Upper lobe of right lung (tissue), 1 donor: ENCODE measurements at regions not wholly inside any gene's neighbourhood (a gene's known extent, or its start where the extent isn't known, plus 50 kb on each side); places are given as distances from the start of the nearest gene placed in this dataset.
A peak's percentile ranks its signal among the peaks of the same experiment; 100 is the strongest.

Experiments
- ATAC-seq: fragments of 200-7000 bp; cut with Tn5 transposase; one replicate; pipeline ENCODE4 v1.9.1; 2020; ENCODE audit warnings: mild to moderate bottlenecking, moderate library complexity
- DNase-seq: peaks from one replicate; pipeline ENCODE4 v3.0.0-alpha.2; 2020
- H3K27ac ChIP-seq: fragments of 200-600 bp; one replicate; pipeline ENCODE4 v1.8.0; 2022
- H3K27me3 ChIP-seq: fragments of 200-600 bp; one replicate; pipeline ENCODE4 v1.8.0; 2022; ENCODE audit warnings: mild to moderate bottlenecking
- H3K36me3 ChIP-seq: fragments of 200-600 bp; one replicate; pipeline ENCODE4 v1.8.0; 2022
- H3K4me1 ChIP-seq: fragments of 200-600 bp; one replicate; pipeline ENCODE4 v1.8.0; 2022
- H3K4me3 ChIP-seq: fragments of 200-600 bp; one replicate; pipeline ENCODE4 v1.8.0; 2022; ENCODE audit warnings: mild to moderate bottlenecking
- H3K9me3 ChIP-seq: fragments of 200-600 bp; one replicate; pipeline ENCODE4 v1.8.0; 2022
- CTCF ChIP-seq: fragments of 200-600 bp; IDR thresholded peaks from one replicate; pipeline ENCODE4 v1.8.0; 2022; ENCODE audit warnings: antibody characterized with exemption
- intact Hi-C: fragments of 100-400 bp; cut with DNase I; formaldehyde crosslinking; loops from one replicate; pipeline ENCODE4 v1.11.0; 2022
- donor health status: DM: no; HTN: yes; CAD: no; lungs with severe emphysema.

GRCh38 chr9:16198996-16199395, 646.2 kb downstream of the CCDC171 start:
- DNase-seq = no peak
- H3K27ac ChIP-seq = no peak overlapping the region
- no peaks in the 10 kb centered on the region for H3K4me1 ChIP-seq
- no peaks in the 10 kb centered on the region for H3K36me3 ChIP-seq
- intact Hi-C loops = no loop called here
- no peak for TF ChIP-seq CTCF
- ATAC-seq = no peak
- H3K4me3 ChIP-seq = no peak overlapping the region
- H3K27me3 ChIP-seq = no peaks in the 10 kb centered on the region
- H3K9me3 ChIP-seq = no peaks in the 10 kb centered on the region

GRCh38 chr9:16202221-16202620, 649.4 kb downstream of the CCDC171 start:
- ATAC-seq (no peak), DNase-seq (no peak)
- no peaks in the 10 kb centered on the region for H3K4me1 ChIP-seq
- intact Hi-C loops = no loop called here
- H3K9me3 ChIP-seq = no peaks in the 10 kb centered on the region
- no peaks in the 10 kb centered on the region for H3K27me3 ChIP-seq
- H3K27ac ChIP-seq = no peak overlapping the region
- H3K36me3 ChIP-seq = no peaks in the 10 kb centered on the region
- H3K4me3 ChIP-seq = no peak overlapping the region
- TF ChIP-seq CTCF = no peak

GRCh38 chr9:16202914-16203728, 650.3 kb downstream of the CCDC171 start:
- intact Hi-C loops = no loop called here
- no peaks in the 10 kb centered on the region for H3K9me3 ChIP-seq
- H3K27me3 ChIP-seq = no peaks in the 10 kb centered on the region
- H3K27ac ChIP-seq = no peak overlapping the region
- no peak overlapping the region for H3K4me3 ChIP-seq
- no peaks in the 10 kb centered on the region for H3K4me1 ChIP-seq
- no peaks in the 10 kb centered on the region for H3K36me3 ChIP-seq
- DNase-seq = no peak
- no peak for TF ChIP-seq CTCF
- ATAC-seq = peak; percentile 33

GRCh38 chr9:16203729-16204573, 651.1 kb downstream of the CCDC171 start:
- Histone ChIP-seq H3K27ac (no peak overlapping the region), H3K9me3 (no peaks in the 10 kb centered on the region), H3K4me1 (no peaks in the 10 kb centered on the region), H3K36me3 (no peaks in the 10 kb centered on the region), H3K27me3 (no peaks in the 10 kb centered on the region), H3K4me3 (no peak overlapping the region)
- ATAC-seq (no peak), DNase-seq (no peak)
- TF ChIP-seq CTCF = no peak
- intact Hi-C loops = no loop called here

GRCh38 chr9:16205455-16205854, 652.6 kb downstream of the CCDC171 start:
- DNase-seq = no peak
- Histone ChIP-seq H3K36me3 (no peaks in the 10 kb centered on the region), H3K27ac (no peak overlapping the region), H3K4me1 (no peaks in the 10 kb centered on the region), H3K27me3 (no peaks in the 10 kb centered on the region), H3K9me3 (no peaks in the 10 kb centered on the region), H3K4me3 (no peak overlapping the region)
- intact Hi-C loops = no loop called here
- ATAC-seq = no peak
- TF ChIP-seq CTCF = no peak
